ENCODE measurements at regions not wholly inside any gene's neighbourhood (a gene's known extent, or its start where the extent isn't known, plus 50 kb on each side); places are given as distances from the start of the nearest gene placed in this dataset.
"Not testable (repeated sequence)": the region's sequence is repeated elsewhere in the genome, so short reads cannot be mapped to it uniquely, and the experiment has no call there.

DNA sequence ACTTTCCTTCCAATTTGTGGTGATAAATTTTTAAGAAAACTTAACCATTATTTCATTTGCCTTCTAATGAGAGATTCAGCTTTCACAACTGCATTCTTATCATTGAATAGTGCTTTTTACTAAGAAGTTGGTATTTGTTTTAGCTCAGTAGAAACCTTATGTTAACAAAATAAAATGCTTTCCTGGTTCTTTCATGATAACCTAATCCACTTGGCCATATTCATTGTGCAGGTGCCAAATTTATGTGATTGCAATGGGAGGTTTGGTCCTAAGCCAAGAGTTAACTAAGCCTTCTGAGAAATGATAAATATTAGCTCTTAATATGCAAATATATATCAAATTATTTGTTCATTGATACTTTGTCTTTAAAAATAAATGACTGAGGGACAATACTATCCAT lies 141.1 kb upstream of the TLE4 start:
- Histone ChIP-seq H3K27ac (no peak overlapping the region), H3K36me3 (replicated peaks) (no peaks in the 10 kb centered on the region), H3K4me3 (ENCODE audit: low read depth, low read length) (no peak overlapping the region), H3K27me3 (replicated peaks) (no peaks in the 10 kb centered on the region)
- no peak for DNase-seq
- TF ChIP-seq, protein P1, sequence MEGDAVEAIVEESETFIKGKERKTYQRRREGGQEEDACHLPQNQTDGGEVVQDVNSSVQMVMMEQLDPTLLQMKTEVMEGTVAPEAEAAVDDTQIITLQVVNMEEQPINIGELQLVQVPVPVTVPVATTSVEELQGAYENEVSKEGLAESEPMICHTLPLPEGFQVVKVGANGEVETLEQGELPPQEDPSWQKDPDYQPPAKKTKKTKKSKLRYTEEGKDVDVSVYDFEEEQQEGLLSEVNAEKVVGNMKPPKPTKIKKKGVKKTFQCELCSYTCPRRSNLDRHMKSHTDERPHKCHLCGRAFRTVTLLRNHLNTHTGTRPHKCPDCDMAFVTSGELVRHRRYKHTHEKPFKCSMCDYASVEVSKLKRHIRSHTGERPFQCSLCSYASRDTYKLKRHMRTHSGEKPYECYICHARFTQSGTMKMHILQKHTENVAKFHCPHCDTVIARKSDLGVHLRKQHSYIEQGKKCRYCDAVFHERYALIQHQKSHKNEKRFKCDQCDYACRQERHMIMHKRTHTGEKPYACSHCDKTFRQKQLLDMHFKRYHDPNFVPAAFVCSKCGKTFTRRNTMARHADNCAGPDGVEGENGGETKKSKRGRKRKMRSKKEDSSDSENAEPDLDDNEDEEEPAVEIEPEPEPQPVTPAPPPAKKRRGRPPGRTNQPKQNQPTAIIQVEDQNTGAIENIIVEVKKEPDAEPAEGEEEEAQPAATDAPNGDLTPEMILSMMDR (IDR thresholded peaks at IDR 0.05; ENCODE audit: low read depth, low read length, missing control alignments): no peak
- in situ Hi-C loops (cut with HindIII; ENCODE audit: low pct_ligation_motif_present, low sequenced_read_pairs): no loop called here

DNA sequence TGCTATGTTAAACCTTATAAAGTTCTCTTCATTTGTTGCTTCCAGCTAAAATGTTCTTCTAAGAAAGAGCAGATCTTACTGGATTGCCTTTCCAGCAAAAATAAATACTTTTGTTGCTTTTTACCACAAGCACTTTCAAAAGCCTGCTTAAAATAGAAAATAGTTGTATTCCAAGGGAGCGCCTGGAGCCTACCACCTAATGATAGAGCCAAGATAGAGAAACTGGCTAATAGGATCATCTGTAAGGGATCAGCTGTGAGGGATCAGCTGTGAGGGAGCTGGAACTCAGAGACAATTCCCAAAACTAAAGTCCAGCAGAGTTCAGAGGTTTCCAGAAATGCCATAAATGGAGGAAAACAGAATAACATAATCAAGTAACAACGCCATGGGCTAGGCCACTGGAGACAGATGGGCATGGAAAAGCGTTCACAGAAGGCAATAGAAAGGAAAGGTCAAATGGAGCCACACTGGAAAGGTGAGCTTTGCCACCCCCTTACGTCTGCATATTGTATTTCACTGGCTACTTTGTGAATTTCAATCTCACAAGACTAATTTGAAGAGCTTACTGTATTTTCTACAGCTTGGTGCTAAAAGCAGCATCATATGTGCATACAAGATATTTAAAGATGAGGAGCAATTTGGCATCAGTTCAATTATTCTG lies 140.6 kb upstream of the TLE4 start:
- Histone ChIP-seq H3K4me3 (ENCODE audit: low read depth, low read length) (no peak overlapping the region), H3K27me3 (replicated peaks) (no peaks in the 10 kb centered on the region), H3K36me3 (replicated peaks) (no peaks in the 10 kb centered on the region), H3K27ac (no peak overlapping the region)
- in situ Hi-C loops (cut with HindIII; ENCODE audit: low pct_ligation_motif_present, low sequenced_read_pairs): no loop called here
- TF ChIP-seq, protein P1 (IDR thresholded peaks at IDR 0.05; ENCODE audit: low read depth, low read length, missing control alignments): no peak
- no peak for DNase-seq

DNA sequence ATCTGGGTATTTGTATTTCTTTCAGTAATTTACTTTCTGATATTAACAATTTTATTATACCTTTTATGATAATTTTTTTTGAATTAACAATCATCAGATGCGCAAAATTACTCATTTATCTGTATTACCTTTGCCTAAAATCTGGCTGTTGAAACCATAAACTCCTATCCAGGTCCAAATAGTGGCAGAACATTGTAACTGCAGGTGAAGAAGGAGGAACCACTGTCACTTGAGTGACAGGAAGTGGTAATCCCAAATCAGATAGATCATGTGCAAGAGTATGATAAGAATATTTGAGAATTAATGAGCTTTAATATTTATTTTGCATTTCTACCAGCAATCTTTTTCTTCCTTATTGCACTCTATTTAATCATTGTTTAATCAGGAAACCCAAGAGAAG lies 139.3 kb upstream of the TLE4 start:
- TF ChIP-seq, protein P1 (IDR thresholded peaks at IDR 0.05; ENCODE audit: low read depth, low read length, missing control alignments): peak; percentile 2
- in situ Hi-C loops (cut with HindIII; ENCODE audit: low pct_ligation_motif_present, low sequenced_read_pairs): no loop called here
- Histone ChIP-seq H3K27me3 (replicated peaks) (no peaks in the 10 kb centered on the region), H3K27ac (no peak overlapping the region), H3K4me3 (ENCODE audit: low read depth, low read length) (no peak overlapping the region), H3K36me3 (replicated peaks) (no peaks in the 10 kb centered on the region)
- DNase-seq: no peak

DNA sequence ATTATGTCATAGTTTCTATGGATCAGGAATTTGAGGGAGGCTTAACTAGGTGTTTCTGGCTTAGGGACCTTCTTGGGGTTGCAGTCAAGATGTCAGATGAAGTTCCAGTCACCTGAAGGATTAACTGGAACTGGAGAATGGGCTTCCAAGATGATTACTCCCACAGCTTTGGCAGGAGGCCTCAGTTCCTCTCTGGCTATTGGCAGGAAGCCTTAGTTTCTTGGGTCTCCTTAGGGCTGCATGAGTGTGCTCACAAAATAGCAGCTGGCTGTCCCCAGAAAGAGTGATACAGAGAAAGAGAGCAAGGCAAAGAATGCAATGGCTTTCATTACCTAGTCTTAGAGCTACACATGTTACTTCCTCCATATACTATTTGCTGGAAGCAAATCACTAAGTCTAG lies 138.1 kb upstream of the TLE4 start:
- in situ Hi-C loops (cut with HindIII; ENCODE audit: low pct_ligation_motif_present, low sequenced_read_pairs): no loop called here
- Histone ChIP-seq H3K27ac (no peak overlapping the region), H3K36me3 (replicated peaks) (no peaks in the 10 kb centered on the region), H3K27me3 (replicated peaks) (no peaks in the 10 kb centered on the region), H3K4me3 (ENCODE audit: low read depth, low read length) (no peak overlapping the region)
- TF ChIP-seq, protein P1 (IDR thresholded peaks at IDR 0.05; ENCODE audit: low read depth, low read length, missing control alignments): no peak
- no peak for DNase-seq

DNA sequence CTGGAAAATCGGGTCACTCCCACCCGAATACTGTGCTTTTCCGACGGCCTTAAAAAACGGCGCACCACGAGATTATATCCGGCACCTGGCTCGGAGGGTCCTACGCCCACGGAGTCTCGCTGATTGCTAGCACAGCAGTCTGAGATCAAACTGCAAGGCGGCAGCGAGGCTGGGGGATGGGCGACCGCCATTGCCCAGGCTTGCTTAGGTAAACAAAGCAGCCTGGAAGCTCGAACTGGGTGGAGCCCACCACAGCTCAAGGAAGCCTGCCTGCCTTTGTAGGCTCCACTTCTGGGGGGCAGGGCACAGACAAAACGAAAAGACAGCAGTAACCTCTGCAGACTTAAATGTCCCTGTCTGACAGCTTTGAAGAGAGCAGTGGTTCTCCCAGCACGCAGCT lies 132.5 kb upstream of the TLE4 start:
- H3K27ac ChIP-seq; H3K36me3 ChIP-seq (replicated peaks); in situ Hi-C loops (cut with HindIII; ENCODE audit: low pct_ligation_motif_present, low sequenced_read_pairs); DNase-seq; H3K27me3 ChIP-seq (replicated peaks): not testable (repeated sequence)
- peak overlapping the region; percentile 48 for H3K4me3 ChIP-seq (ENCODE audit: low read depth, low read length)

DNA sequence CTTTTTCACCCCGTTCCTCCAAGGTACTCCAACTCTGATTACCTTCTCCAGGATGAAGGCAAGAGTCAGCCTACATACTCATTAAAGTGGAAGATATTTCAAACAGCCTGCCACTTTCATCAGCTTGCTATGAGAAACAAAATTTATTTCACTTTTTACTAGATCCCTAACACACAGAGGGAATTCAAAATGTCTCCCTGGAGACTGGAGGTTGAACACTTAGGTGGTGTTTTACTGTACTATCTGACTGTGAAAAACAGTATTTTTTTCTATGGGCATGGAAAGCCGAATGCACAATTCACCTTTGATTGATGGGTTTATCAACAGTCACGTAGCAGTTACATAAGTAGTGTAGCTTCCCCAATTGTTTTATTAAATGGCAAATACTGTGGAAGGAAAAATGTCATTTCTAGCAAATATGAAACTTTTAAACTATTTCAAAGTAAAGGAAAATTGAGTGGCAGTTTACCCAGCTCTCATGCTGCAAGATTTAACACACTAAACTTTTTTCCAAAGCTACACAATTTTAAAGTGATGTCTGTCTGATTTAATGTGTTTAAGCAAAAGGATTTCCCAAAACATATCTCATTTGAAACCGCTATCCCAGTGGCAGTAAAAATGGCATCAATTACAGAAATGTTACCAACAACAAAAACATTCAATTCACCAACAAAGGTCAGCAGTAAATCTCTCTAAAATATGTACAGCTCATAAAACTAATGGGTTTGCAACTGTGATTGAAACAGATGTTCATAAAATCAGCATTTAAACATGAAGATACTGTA lies 125.0 kb upstream of the TLE4 start:
- in situ Hi-C loops (cut with HindIII; ENCODE audit: low pct_ligation_motif_present, low sequenced_read_pairs): no loop called here
- no peaks in the 10 kb centered on the region for H3K36me3 ChIP-seq (replicated peaks)
- DNase-seq: no peak

More for the DNA sequence above, 125.0 kb upstream of the TLE4 start:
- TF ChIP-seq, protein P1 (IDR thresholded peaks at IDR 0.05; ENCODE audit: low read depth, low read length, missing control alignments): no peak
- H3K27ac ChIP-seq: no peak overlapping the region
- H3K27me3 ChIP-seq (replicated peaks): no peaks in the 10 kb centered on the region
- no peak overlapping the region for H3K4me3 ChIP-seq (ENCODE audit: low read depth, low read length)
